ENCODE measurements at regions not wholly inside any gene's neighbourhood (a gene's known extent, or its start where the extent isn't known, plus 50 kb on each side); places are given as distances from the start of the nearest gene placed in this dataset.

GRCh38 chr12:116393255-116393654 lies 115.8 kb upstream of the MED13L start:
- CTCF ChIA-PET, result no interaction called here
- peaks cover 0 to 12% of the 10 kb centered on the region in 2 experiments; a peak in 2 of 4 replicates for H3K79me1 ChIP-seq (ENCODE audit: low read depth in 1 of 2, low read length in 2 of 2)
- H3K56ac ChIP-seq (ENCODE audit: extremely low read depth, insufficient read depth, low read length), result no peak overlapping the region
- H2AK5ac ChIP-seq (ENCODE audit: low read depth, low read length), result no peak overlapping the region
- H3K4me3 ChIP-seq (ENCODE audit: insufficient read depth, low read depth, low read length), result no peak overlapping the region
- no peak overlapping the region for H3K9ac ChIP-seq (ENCODE audit: low read depth, low read length)
- TF ChIP-seq USF2 (IDR thresholded peaks at IDR 0.05; ENCODE audit: low read depth, low read length) (no peak), SMC3 (IDR thresholded peaks at IDR 0.05; ENCODE audit: low read depth, low read length) (no peak), MAZ (IDR thresholded peaks at IDR 0.05; ENCODE audit: borderline replicate concordance, low read depth, low read length) (no peak), RFX5 (IDR thresholded peaks at IDR 0.05; ENCODE audit: low read depth, low read length) (no peak), FOS (IDR thresholded peaks at IDR 0.05; ENCODE audit: low read depth, low read length) (no peak), MXI1 (IDR thresholded peaks at IDR 0.05; ENCODE audit: borderline replicate concordance, low read depth, low read length) (no peak), POLR2A (IDR thresholded peaks at IDR 0.05; ENCODE audit: low read depth, low read length) (no peak), RAD21 (IDR thresholded peaks at IDR 0.05; ENCODE audit: low read length) (no peak), CHD1 (IDR thresholded peaks at IDR 0.05; ENCODE audit: low read depth, low read length) (no peak), NFE2L2 (IDR thresholded peaks at IDR 0.05; ENCODE audit: low read depth, low read length) (no peak), CEBPB (IDR thresholded peaks at IDR 0.05; ENCODE audit: low read depth, low read length) (no peak), CTCF (conservative IDR thresholded peaks at IDR 0.05; ENCODE audit: low read depth, low read length) (no peak), BHLHE40 (IDR thresholded peaks at IDR 0.05; ENCODE audit: low read depth, low read length) (no peak), RCOR1 (IDR thresholded peaks at IDR 0.05; ENCODE audit: insufficient replicate concordance, low read length) (no peak), ELK1 (IDR thresholded peaks at IDR 0.05; ENCODE audit: borderline replicate concordance, low read depth, low read length) (no peak)
- H4K5ac ChIP-seq (ENCODE audit: low read depth, low read length), result no peak overlapping the region
- H2AK9ac ChIP-seq (replicated peaks; ENCODE audit: low read depth, low read length, poor library complexity), result no peak overlapping the region
- no peak overlapping the region for H3K4ac ChIP-seq (ENCODE audit: low read depth, low read length)
- no peak overlapping the region for H2BK15ac ChIP-seq (ENCODE audit: low read depth, low read length)
- no peaks in the 10 kb centered on the region; the same call in 1 of the 2 replicates for H4K20me1 ChIP-seq (ENCODE audit: insufficient read depth, low read length)
- peaks cover 24% of the 10 kb centered on the region for H3K4me1 ChIP-seq (ENCODE audit: control insufficient read depth, insufficient read depth, low read length)
- no peak overlapping the region for H3K4me2 ChIP-seq (ENCODE audit: low read depth, low read length)
- WGBS, 2 experiments (ENCODE audit: extremely low coverage in 2 of 2, insufficient read length in 1 of 2), result 90% methylated on average over 2 of the region's 10 CpGs; no CpG with 5 or more reads in 1 of the 2 experiments
- no peaks in the 10 kb centered on the region for H3K27me3 ChIP-seq (ENCODE audit: control insufficient read depth, insufficient read depth, low read length)
- H2BK5ac ChIP-seq (ENCODE audit: low read depth, low read length, poor library complexity, severe bottlenecking), result no peak overlapping the region
- no TSS peak for BruUV-seq (replicated peaks)
- H3K9me1 ChIP-seq (ENCODE audit: insufficient read depth, low read length), result peaks cover 22% of the 10 kb centered on the region
- H3K14ac ChIP-seq (replicated peaks; ENCODE audit: low read depth, low read length), result no peak overlapping the region
- H2AFZ ChIP-seq (replicated peaks; ENCODE audit: low read length, poor library complexity), result no peak overlapping the region
- peaks cover 7% of the 10 kb centered on the region; the same call in 1 of the 2 replicates for H3K9me3 ChIP-seq (ENCODE audit: control insufficient read depth, insufficient read depth, low read length)
- no peak overlapping the region for H4K8ac ChIP-seq (ENCODE audit: low read depth in 2 of 2, low read length in 2 of 2)
- in situ Hi-C loops (cut with MboI; ENCODE audit: low sequenced_read_pairs) (no loop called here), intact Hi-C loops (cut with micrococcal nuclease) (no loop called here), dilution Hi-C loops (cut with HindIII; ENCODE audit: low sequenced_read_pairs, unreplicated experiment) (no loop called here)
- H4K91ac ChIP-seq (ENCODE audit: insufficient read depth, low read depth, low read length), result no peak overlapping the region
- no peak overlapping the region for H2BK20ac ChIP-seq (ENCODE audit: low read depth, low read length)
- H3K36me3 ChIP-seq (ENCODE audit: control insufficient read depth, insufficient read depth, low read length), result no peaks in the 10 kb centered on the region
- no peak overlapping the region for H3K23ac ChIP-seq (ENCODE audit: low read depth, low read length)
- DNase-seq, result no peak
- no peak for ATAC-seq (ENCODE audit: low read depth)
- H2BK120ac ChIP-seq (ENCODE audit: low read depth, low read length), result no peak overlapping the region
- POLR2A ChIA-PET (ENCODE audit: unreplicated experiment), result no interaction called here
- no peak overlapping the region for H3K18ac ChIP-seq (ENCODE audit: low read depth, low read length)
- no peak overlapping the region for H3K27ac ChIP-seq (ENCODE audit: insufficient read depth, low read length)

All from IMR-90 (cell line).